ENCODE measurements at regions not wholly inside any gene's neighbourhood (a gene's known extent, or its start where the extent isn't known, plus 50 kb on each side); places are given as distances from the start of the nearest gene placed in this dataset.

GRCh38 chr3:166064476-166064875 lies 227.3 kb upstream of the BCHE start:
- no peaks in the 10 kb centered on the region for H3K36me3 ChIP-seq (ENCODE audit: control insufficient read depth, insufficient read depth, low read length)
- H3K4me3 ChIP-seq (ENCODE audit: low read depth, low read length): no peak overlapping the region
- H3K4me1 ChIP-seq (ENCODE audit: control insufficient read depth, insufficient read depth, low read length): no peaks in the 10 kb centered on the region
- WGBS (ENCODE audit: insufficient coverage): 89% methylated on average over 1 of the region's 4 CpGs
- no peaks in the 10 kb centered on the region for H3K27me3 ChIP-seq (ENCODE audit: control insufficient read depth, insufficient read depth, low read length)
- no peaks in the 10 kb centered on the region for H3K9me3 ChIP-seq (ENCODE audit: control insufficient read depth, insufficient read depth, low read length)
- H3K27ac ChIP-seq (ENCODE audit: low read depth, low read length): no peak overlapping the region
- DNase-seq (ENCODE audit: low read depth in 4 of 6, low spot score in 6 of 6): peak in 1 of 6 donors; percentile 68

GRCh38 chr3:166060789-166061479 lies 223.7 kb upstream of the BCHE start:
- no peaks in the 10 kb centered on the region for H3K9me3 ChIP-seq (ENCODE audit: control insufficient read depth, insufficient read depth, low read length)
- H3K36me3 ChIP-seq (ENCODE audit: control insufficient read depth, insufficient read depth, low read length): no peaks in the 10 kb centered on the region
- no peaks in the 10 kb centered on the region for H3K27me3 ChIP-seq (ENCODE audit: control insufficient read depth, insufficient read depth, low read length)
- DNase-seq (ENCODE audit: low read depth in 4 of 6, low spot score in 6 of 6): no peak
- no peak overlapping the region for H3K27ac ChIP-seq (ENCODE audit: low read depth, low read length)
- WGBS (ENCODE audit: insufficient coverage): 80% methylated on average over 2 of the region's 2 CpGs
- no peak overlapping the region for H3K4me3 ChIP-seq (ENCODE audit: low read depth, low read length)
- H3K4me1 ChIP-seq (ENCODE audit: control insufficient read depth, insufficient read depth, low read length): no peaks in the 10 kb centered on the region

- no peak for DNase-seq (ENCODE audit: low read depth in 4 of 6, low spot score in 6 of 6)
- Histone ChIP-seq H3K27me3 (ENCODE audit: control insufficient read depth, insufficient read depth, low read length) (no peaks in the 10 kb centered on the region), H3K27ac (ENCODE audit: low read depth, low read length) (no peak overlapping the region), H3K4me1 (ENCODE audit: control insufficient read depth, insufficient read depth, low read length) (no peaks in the 10 kb centered on the region), H3K4me3 (ENCODE audit: low read depth, low read length) (no peak overlapping the region), H3K9me3 (ENCODE audit: control insufficient read depth, insufficient read depth, low read length) (no peaks in the 10 kb centered on the region), H3K36me3 (ENCODE audit: control insufficient read depth, insufficient read depth, low read length) (no peaks in the 10 kb centered on the region)
- 70% methylated on average over 5 of the region's 5 CpGs for WGBS (ENCODE audit: insufficient coverage)
Measured at GRCh38 chr3:166052440-166052839, 215.2 kb upstream of the BCHE start.

DNA sequence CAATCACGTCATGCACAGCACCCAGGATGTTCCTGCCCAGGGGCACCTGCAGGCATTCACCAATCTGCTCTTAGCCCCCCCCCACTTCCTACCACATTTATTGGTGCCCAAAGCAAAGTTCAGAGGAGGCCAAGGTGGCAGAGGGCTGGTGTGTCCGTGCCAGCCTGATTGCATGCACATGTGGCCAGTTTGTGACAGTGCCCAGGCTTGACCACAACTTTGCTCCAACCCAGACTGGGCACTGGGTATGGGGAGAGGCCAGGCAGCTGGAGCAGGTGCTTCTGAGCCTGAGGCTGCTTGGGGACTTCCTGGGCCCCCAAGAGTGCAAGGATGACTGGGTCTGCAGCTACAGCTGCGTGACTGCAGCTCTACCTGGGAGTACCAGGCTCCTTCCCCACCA lies 192.3 kb upstream of the BCHE start:
- Histone ChIP-seq H3K4me1 (ENCODE audit: control insufficient read depth, insufficient read depth, low read length) (no peaks in the 10 kb centered on the region), H3K9me3 (ENCODE audit: control insufficient read depth, insufficient read depth, low read length) (peaks cover 1% of the 10 kb centered on the region), H3K4me3 (ENCODE audit: low read depth, low read length) (no peak overlapping the region), H3K27ac (ENCODE audit: low read depth, low read length) (no peak overlapping the region), H3K27me3 (ENCODE audit: control insufficient read depth, insufficient read depth, low read length) (no peaks in the 10 kb centered on the region), H3K36me3 (ENCODE audit: control insufficient read depth, insufficient read depth, low read length) (no peaks in the 10 kb centered on the region)
- 73% methylated on average over 3 of the region's 3 CpGs for WGBS (ENCODE audit: insufficient coverage)
- no peak for DNase-seq (ENCODE audit: low read depth in 4 of 6, low spot score in 6 of 6)

DNA sequence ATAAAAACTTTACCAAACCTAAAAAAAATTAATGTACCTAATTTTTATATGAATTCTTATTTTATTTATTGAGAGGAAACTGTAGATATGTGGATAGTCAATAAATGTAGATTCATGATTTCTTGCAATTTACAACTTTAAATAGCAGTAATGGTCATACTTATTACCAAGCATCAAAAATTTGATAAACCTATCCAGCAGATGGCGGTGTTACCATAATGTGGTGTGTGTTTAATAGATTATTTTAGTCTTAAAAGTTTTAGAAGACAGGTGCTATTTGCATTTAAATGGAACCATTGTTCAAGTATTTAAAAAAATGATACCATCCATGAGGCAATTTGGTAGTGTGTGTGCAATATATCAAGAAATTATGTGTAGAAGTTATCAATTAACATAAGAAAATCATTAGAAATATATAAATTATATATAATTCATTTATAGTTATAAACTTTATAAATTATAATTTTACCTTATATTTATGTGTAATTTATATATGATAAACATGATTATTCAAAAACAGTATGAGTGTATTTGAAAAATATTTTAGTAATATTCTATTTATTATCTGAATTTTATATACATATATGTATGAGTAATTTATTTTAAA lies 176.0 kb upstream of the BCHE start:
- Histone ChIP-seq H3K27ac (ENCODE audit: low read depth, low read length) (no peak overlapping the region), H3K4me3 (ENCODE audit: low read depth, low read length) (no peak overlapping the region), H3K36me3 (ENCODE audit: control insufficient read depth, insufficient read depth, low read length) (no peaks in the 10 kb centered on the region), H3K27me3 (ENCODE audit: control insufficient read depth, insufficient read depth, low read length) (no peaks in the 10 kb centered on the region), H3K9me3 (ENCODE audit: control insufficient read depth, insufficient read depth, low read length) (no peaks in the 10 kb centered on the region), H3K4me1 (ENCODE audit: control insufficient read depth, insufficient read depth, low read length) (no peaks in the 10 kb centered on the region)
- WGBS (ENCODE audit: insufficient coverage): no CpG with 5 or more reads among the region's 1 CpG
- peak in 5 of 6 donors; percentile 11 to 80 (median 26) for DNase-seq (ENCODE audit: low read depth in 4 of 6, low spot score in 6 of 6)

DNA sequence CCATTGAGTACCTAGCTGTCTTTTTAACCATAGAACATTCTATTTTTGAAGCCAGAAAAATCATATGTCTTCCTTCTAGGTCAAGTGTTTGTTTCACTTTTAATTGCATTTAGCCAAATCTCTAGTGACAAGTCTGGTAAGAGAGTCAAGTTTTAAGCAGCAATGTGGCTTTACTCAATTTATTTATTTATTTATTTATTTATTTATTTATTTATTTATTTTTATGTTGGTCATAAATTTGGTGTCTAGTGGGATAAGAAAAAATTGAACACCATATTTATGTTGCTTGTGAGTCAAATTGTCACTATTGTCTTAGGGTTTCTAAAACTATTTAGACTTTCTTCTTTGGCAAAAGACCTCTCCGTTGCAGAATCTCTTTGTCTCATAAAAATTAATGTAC lies 174.5 kb upstream of the BCHE start:
- WGBS (ENCODE audit: insufficient coverage): no CpG with 5 or more reads among the region's 1 CpG
- Histone ChIP-seq H3K27ac (ENCODE audit: low read depth, low read length) (no peak overlapping the region), H3K9me3 (ENCODE audit: control insufficient read depth, insufficient read depth, low read length) (no peaks in the 10 kb centered on the region), H3K4me1 (ENCODE audit: control insufficient read depth, insufficient read depth, low read length) (no peaks in the 10 kb centered on the region), H3K36me3 (ENCODE audit: control insufficient read depth, insufficient read depth, low read length) (no peaks in the 10 kb centered on the region), H3K27me3 (ENCODE audit: control insufficient read depth, insufficient read depth, low read length) (no peaks in the 10 kb centered on the region), H3K4me3 (ENCODE audit: low read depth, low read length) (no peak overlapping the region)
- DNase-seq (ENCODE audit: low read depth in 4 of 6, low spot score in 6 of 6): no peak

DNA sequence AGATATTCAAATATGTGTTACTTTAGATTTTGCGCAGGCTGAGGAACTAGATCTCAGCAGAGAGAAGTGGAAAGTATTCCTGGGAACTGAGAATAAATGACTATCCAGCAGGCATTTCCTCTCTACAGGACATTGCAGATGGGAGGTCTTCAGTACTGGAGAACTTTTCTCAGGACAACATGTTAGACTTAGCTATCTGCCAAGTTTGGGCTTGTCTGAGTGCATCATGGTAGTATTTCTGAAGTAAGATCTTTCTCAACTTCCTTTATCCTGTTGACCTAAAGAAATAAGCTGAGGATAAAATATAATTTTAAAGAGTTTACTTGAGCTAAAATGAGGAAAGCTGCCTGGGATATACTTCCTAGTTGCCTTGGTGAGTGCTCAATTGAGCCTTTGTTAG lies 167.9 kb upstream of the BCHE start:
- Histone ChIP-seq H3K27ac (ENCODE audit: low read depth, low read length) (no peak overlapping the region), H3K4me1 (ENCODE audit: control insufficient read depth, insufficient read depth, low read length) (no peaks in the 10 kb centered on the region), H3K4me3 (ENCODE audit: low read depth, low read length) (no peak overlapping the region), H3K27me3 (ENCODE audit: control insufficient read depth, insufficient read depth, low read length) (no peaks in the 10 kb centered on the region), H3K36me3 (ENCODE audit: control insufficient read depth, insufficient read depth, low read length) (no peaks in the 10 kb centered on the region), H3K9me3 (ENCODE audit: control insufficient read depth, insufficient read depth, low read length) (no peaks in the 10 kb centered on the region)
- no CpG with 5 or more reads among the region's 1 CpG for WGBS (ENCODE audit: insufficient coverage)
- no peak for DNase-seq (ENCODE audit: low read depth in 4 of 6, low spot score in 6 of 6)

- no peaks in the 10 kb centered on the region for H3K36me3 ChIP-seq (ENCODE audit: control insufficient read depth, insufficient read depth, low read length)
- H3K4me3 ChIP-seq (ENCODE audit: low read depth, low read length): no peak overlapping the region
- no peak overlapping the region for H3K27ac ChIP-seq (ENCODE audit: low read depth, low read length)
- no CpG with 5 or more reads among the region's 1 CpG for whole genome bisulfite sequencing (ENCODE audit: insufficient coverage)
- no peaks in the 10 kb centered on the region for H3K9me3 ChIP-seq (ENCODE audit: control insufficient read depth, insufficient read depth, low read length)
- no peaks in the 10 kb centered on the region for H3K27me3 ChIP-seq (ENCODE audit: control insufficient read depth, insufficient read depth, low read length)
- no peaks in the 10 kb centered on the region for H3K4me1 ChIP-seq (ENCODE audit: control insufficient read depth, insufficient read depth, low read length)
- no peak for DNase-seq (ENCODE audit: low read depth in 4 of 6, low spot score in 6 of 6)
Measured at GRCh38 chr3:165994293-165994692, 157.1 kb upstream of the BCHE start.

- Histone ChIP-seq H3K9me3 (ENCODE audit: control insufficient read depth, insufficient read depth, low read length) (no peaks in the 10 kb centered on the region), H3K27ac (ENCODE audit: low read depth, low read length) (no peak overlapping the region), H3K4me1 (ENCODE audit: control insufficient read depth, insufficient read depth, low read length) (no peaks in the 10 kb centered on the region), H3K36me3 (ENCODE audit: control insufficient read depth, insufficient read depth, low read length) (no peaks in the 10 kb centered on the region), H3K4me3 (ENCODE audit: low read depth, low read length) (no peak overlapping the region), H3K27me3 (ENCODE audit: control insufficient read depth, insufficient read depth, low read length) (no peaks in the 10 kb centered on the region)
- DNase-seq (ENCODE audit: low read depth in 4 of 6, low spot score in 6 of 6): no peak
- WGBS (ENCODE audit: insufficient coverage): no CpG with 5 or more reads among the region's 1 CpG
Measured at GRCh38 chr3:165984589-165984988, 147.4 kb upstream of the BCHE start.

DNA sequence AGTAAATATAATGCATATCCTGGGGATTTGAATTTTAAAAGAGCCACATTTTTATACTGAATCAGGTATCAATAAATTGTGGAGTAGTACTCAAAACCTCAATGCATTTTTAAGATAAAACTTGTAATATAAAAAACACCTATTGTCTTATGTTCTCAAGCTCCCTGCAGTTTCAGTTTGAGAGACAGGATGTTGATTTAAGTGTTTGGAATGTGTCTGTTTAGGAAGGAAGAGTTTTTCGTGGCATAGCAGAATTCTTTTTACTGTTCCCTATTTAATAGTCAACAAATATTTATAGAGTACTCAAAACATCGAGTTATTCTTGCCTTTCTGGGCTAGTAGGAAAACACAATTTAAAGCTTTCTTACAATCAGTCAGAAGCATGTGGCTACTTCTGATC lies 146.1 kb upstream of the BCHE start:
- H3K9me3 ChIP-seq (ENCODE audit: control insufficient read depth, insufficient read depth, low read length): no peaks in the 10 kb centered on the region
- no peaks in the 10 kb centered on the region for H3K4me1 ChIP-seq (ENCODE audit: control insufficient read depth, insufficient read depth, low read length)
- DNase-seq (ENCODE audit: low read depth in 4 of 6, low spot score in 6 of 6): no peak
- no CpG with 5 or more reads among the region's 2 CpGs for WGBS (ENCODE audit: insufficient coverage)
- H3K36me3 ChIP-seq (ENCODE audit: control insufficient read depth, insufficient read depth, low read length): no peaks in the 10 kb centered on the region
- no peak overlapping the region for H3K4me3 ChIP-seq (ENCODE audit: low read depth, low read length)
- no peak overlapping the region for H3K27ac ChIP-seq (ENCODE audit: low read depth, low read length)
- H3K27me3 ChIP-seq (ENCODE audit: control insufficient read depth, insufficient read depth, low read length): no peaks in the 10 kb centered on the region
